Vagina (tissue), 2 donors: ENCODE measurements at regions not wholly inside any gene's neighbourhood (a gene's known extent, or its start where the extent isn't known, plus 50 kb on each side); places are given as distances from the start of the nearest gene placed in this dataset.

Source experiments
- POLR2AphosphoS5 ChIP-seq, 2 donors: sonication (generic); formaldehyde crosslinking; IDR thresholded peaks; one replicate each; pipeline ENCODE4 v1.9.0; 2017; ENCODE audit warnings: antibody characterized with exemption in 2 of 2, mild to moderate bottlenecking in 2 of 2, low read depth in 1 of 2; ENCODE audit not compliant: insufficient read depth in 1 of 2
- TF ChIP-seq, protein P1 (sequence below), 3 experiments: fragments of 450-650 bp in 2 of 3; fragments of 200-600 bp in 1 of 3; sonication (generic) in 1 of 3; IDR thresholded peaks; one replicate each; pipeline ENCODE4 v1.5.1; 2017 to 2019; ENCODE audit warnings: antibody characterized with exemption in 3 of 3, mild to moderate bottlenecking in 2 of 3, moderate library complexity in 2 of 3

- TF ChIP-seq, protein P1, sequence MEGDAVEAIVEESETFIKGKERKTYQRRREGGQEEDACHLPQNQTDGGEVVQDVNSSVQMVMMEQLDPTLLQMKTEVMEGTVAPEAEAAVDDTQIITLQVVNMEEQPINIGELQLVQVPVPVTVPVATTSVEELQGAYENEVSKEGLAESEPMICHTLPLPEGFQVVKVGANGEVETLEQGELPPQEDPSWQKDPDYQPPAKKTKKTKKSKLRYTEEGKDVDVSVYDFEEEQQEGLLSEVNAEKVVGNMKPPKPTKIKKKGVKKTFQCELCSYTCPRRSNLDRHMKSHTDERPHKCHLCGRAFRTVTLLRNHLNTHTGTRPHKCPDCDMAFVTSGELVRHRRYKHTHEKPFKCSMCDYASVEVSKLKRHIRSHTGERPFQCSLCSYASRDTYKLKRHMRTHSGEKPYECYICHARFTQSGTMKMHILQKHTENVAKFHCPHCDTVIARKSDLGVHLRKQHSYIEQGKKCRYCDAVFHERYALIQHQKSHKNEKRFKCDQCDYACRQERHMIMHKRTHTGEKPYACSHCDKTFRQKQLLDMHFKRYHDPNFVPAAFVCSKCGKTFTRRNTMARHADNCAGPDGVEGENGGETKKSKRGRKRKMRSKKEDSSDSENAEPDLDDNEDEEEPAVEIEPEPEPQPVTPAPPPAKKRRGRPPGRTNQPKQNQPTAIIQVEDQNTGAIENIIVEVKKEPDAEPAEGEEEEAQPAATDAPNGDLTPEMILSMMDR (IDR thresholded peaks at IDR 0.05), result no peak
- no peak for TF ChIP-seq POLR2AphosphoS5 (IDR thresholded peaks at IDR 0.05; ENCODE audit: insufficient read depth in 1 of 2, low read depth in 1 of 2)
Observed at GRCh38 chr18:68557183-68557582, 157.7 kb downstream of the TMX3 start.
